ENCODE measurements at regions not wholly inside any gene's neighbourhood (a gene's known extent, or its start where the extent isn't known, plus 50 kb on each side); places are given as distances from the start of the nearest gene placed in this dataset.

DNA sequence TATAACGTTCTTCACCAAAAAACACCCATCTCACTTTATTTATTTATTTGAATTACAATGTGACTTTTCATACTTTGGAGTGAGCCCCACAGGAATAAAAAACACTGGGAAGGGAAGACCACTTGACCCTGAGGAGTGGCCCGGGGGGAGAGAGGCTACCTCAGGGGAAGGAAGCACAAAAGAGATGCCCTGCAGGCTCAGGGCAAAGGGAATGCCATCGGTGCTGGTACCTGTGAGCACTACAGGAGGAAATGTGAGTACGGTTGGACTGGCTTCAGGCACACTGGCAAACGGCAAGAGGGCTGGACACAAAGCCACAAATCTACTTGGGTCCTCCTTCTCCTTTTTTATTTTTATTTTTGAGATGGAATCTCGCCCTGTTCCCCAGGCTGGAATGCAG is 363.9 kb upstream of the KLF4 start:
- Histone ChIP-seq H3K4me1 (no peaks in the 10 kb centered on the region), H3K36me3 (ENCODE audit: control insufficient read depth, insufficient read depth, low read length) (no peaks in the 10 kb centered on the region), H3K9me3 (peaks cover 3% of the 10 kb centered on the region; the same call in 1 of the 2 replicates), H3K4me3 (ENCODE audit: low read depth, low read length) (no peak overlapping the region), H3K27me3 (replicated peaks; ENCODE audit: control insufficient read depth, insufficient read depth, low read length) (no peaks in the 10 kb centered on the region)
- Mint-ChIP-seq H3K27ac (ENCODE audit: unreplicated experiment) (no peak overlapping the region), H3K4me3 (ENCODE audit: unreplicated experiment) (no peak overlapping the region), H3K27me3 (ENCODE audit: insufficient read depth, unreplicated experiment) (no peaks in the 10 kb centered on the region), H3K4me1 (ENCODE audit: low read depth, unreplicated experiment) (no peaks in the 10 kb centered on the region), H3K9me3 (ENCODE audit: unreplicated experiment) (no peaks in the 10 kb centered on the region), H3K36me3 (ENCODE audit: insufficient read depth, unreplicated experiment) (no peaks in the 10 kb centered on the region)
- no TSS peak for BruUV-seq (replicated peaks)
- TF ChIP-seq, protein P1, sequence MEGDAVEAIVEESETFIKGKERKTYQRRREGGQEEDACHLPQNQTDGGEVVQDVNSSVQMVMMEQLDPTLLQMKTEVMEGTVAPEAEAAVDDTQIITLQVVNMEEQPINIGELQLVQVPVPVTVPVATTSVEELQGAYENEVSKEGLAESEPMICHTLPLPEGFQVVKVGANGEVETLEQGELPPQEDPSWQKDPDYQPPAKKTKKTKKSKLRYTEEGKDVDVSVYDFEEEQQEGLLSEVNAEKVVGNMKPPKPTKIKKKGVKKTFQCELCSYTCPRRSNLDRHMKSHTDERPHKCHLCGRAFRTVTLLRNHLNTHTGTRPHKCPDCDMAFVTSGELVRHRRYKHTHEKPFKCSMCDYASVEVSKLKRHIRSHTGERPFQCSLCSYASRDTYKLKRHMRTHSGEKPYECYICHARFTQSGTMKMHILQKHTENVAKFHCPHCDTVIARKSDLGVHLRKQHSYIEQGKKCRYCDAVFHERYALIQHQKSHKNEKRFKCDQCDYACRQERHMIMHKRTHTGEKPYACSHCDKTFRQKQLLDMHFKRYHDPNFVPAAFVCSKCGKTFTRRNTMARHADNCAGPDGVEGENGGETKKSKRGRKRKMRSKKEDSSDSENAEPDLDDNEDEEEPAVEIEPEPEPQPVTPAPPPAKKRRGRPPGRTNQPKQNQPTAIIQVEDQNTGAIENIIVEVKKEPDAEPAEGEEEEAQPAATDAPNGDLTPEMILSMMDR (IDR thresholded peaks at IDR 0.05; ENCODE audit: insufficient read depth in 1 of 2, low read depth in 1 of 2, low read length in 1 of 2, severe bottlenecking in 1 of 2, unreplicated experiment in 1 of 2) = no peak
- ChIA-PET CTCF (no interaction called here), POLR2A (no interaction called here)
- no peak for DNase-seq
- intact Hi-C loops (cut with micrococcal nuclease; ENCODE audit: unreplicated experiment) = no loop called here

DNA sequence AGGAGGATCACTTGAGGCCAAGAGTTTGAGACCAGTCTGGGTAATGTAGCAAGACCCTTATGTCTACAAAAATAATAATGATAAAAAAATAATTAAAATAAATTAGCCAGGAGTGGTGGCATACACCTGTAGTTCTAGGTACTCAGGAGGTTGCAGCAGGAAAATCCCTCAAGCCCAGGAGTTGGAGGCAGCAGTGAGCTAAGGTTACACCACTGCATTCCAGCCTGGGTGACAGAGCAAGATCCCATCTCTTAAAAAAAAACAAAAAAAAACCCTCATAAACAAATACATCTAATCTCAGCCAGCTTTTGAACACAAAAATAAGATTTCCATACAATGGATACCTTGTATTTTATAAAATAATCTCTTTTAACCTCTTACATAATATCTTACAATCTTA is 363.3 kb upstream of the KLF4 start:
- POLR2A ChIA-PET = no interaction called here
- Mint-ChIP-seq H3K9me3 (ENCODE audit: unreplicated experiment) (no peaks in the 10 kb centered on the region), H3K27me3 (ENCODE audit: insufficient read depth, unreplicated experiment) (no peaks in the 10 kb centered on the region), H3K36me3 (ENCODE audit: insufficient read depth, unreplicated experiment) (no peaks in the 10 kb centered on the region), H3K4me3 (ENCODE audit: unreplicated experiment) (no peak overlapping the region), H3K4me1 (ENCODE audit: low read depth, unreplicated experiment) (no peaks in the 10 kb centered on the region), H3K27ac (ENCODE audit: unreplicated experiment) (no peak overlapping the region)
- intact Hi-C loops (cut with micrococcal nuclease; ENCODE audit: unreplicated experiment) = no loop called here
- no peak for DNase-seq
- no peaks in the 10 kb centered on the region for H3K27me3 ChIP-seq (replicated peaks; ENCODE audit: control insufficient read depth, insufficient read depth, low read length)
- no peaks in the 10 kb centered on the region for H3K36me3 ChIP-seq (ENCODE audit: control insufficient read depth, insufficient read depth, low read length)
- TF ChIP-seq, protein P1 (IDR thresholded peaks at IDR 0.05; ENCODE audit: insufficient read depth in 1 of 2, low read depth in 1 of 2, low read length in 1 of 2, severe bottlenecking in 1 of 2, unreplicated experiment in 1 of 2) = no peak
- BruUV-seq (replicated peaks) = no TSS peak
- H3K4me1 ChIP-seq = no peaks in the 10 kb centered on the region
- peaks cover 3% of the 10 kb centered on the region; the same call in 1 of the 2 replicates for H3K9me3 ChIP-seq
- CTCF ChIA-PET = no interaction called here
- no peak overlapping the region for H3K4me3 ChIP-seq (ENCODE audit: low read depth, low read length)

DNA sequence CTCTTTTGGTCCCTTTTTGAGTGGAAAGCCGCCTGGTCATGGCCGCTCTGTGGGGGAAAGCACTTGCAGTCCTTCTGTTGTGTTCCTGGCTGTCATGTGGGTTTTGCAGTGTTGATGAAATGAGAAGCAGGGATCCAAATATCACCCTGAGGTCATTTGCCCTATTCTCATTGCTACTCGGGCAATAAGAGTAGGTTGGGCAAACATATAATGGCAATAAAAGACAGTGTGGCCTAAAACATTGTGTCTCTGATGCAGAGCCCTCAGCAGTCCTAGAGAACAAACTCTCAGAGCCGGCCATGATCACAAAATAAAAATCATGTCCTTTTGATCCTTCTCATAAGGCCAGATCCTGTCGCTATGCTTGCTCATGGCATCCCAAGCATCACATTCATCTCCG is 361.1 kb upstream of the KLF4 start:
- Histone ChIP-seq H3K4me3 (ENCODE audit: low read depth, low read length) (no peak overlapping the region), H3K4me1 (no peaks in the 10 kb centered on the region), H3K36me3 (ENCODE audit: control insufficient read depth, insufficient read depth, low read length) (no peaks in the 10 kb centered on the region), H3K9me3 (peaks cover 3% of the 10 kb centered on the region; the same call in 1 of the 2 replicates), H3K27me3 (replicated peaks; ENCODE audit: control insufficient read depth, insufficient read depth, low read length) (no peaks in the 10 kb centered on the region)
- BruUV-seq (replicated peaks) = no TSS peak
- TF ChIP-seq, protein P1 (IDR thresholded peaks at IDR 0.05; ENCODE audit: insufficient read depth in 1 of 2, low read depth in 1 of 2, low read length in 1 of 2, severe bottlenecking in 1 of 2, unreplicated experiment in 1 of 2) = no peak
- no peaks in the 10 kb centered on the region for H3K9me3 Mint-ChIP-seq (ENCODE audit: unreplicated experiment)
- ChIA-PET POLR2A (no interaction called here), CTCF (no interaction called here)
- intact Hi-C loops (cut with micrococcal nuclease; ENCODE audit: unreplicated experiment) = no loop called here
- no peaks in the 10 kb centered on the region for H3K36me3 Mint-ChIP-seq (ENCODE audit: insufficient read depth, unreplicated experiment)
- DNase-seq = no peak
- no peaks in the 10 kb centered on the region for H3K27me3 Mint-ChIP-seq (ENCODE audit: insufficient read depth, unreplicated experiment)
- H3K27ac Mint-ChIP-seq (ENCODE audit: unreplicated experiment) = no peak overlapping the region
- H3K4me3 Mint-ChIP-seq (ENCODE audit: unreplicated experiment) = no peak overlapping the region
- H3K4me1 Mint-ChIP-seq (ENCODE audit: low read depth, unreplicated experiment) = no peaks in the 10 kb centered on the region

Measured in Caco-2 (cell line).